KMS-11 (cell line): ENCODE measurements at regions not wholly inside any gene's neighbourhood (a gene's known extent, or its start where the extent isn't known, plus 50 kb on each side); places are given as distances from the start of the nearest gene placed in this dataset.

Experiments used
- H2AFZ ChIP-seq: fragments of 200-600 bp; sonication (generic); 2 replicates; pipeline ENCODE4 v1.6.1; 2016; ENCODE audit warnings: antibody characterized with exemption, mixed run types, low read depth
- H3K27ac ChIP-seq: fragments of 200-600 bp; sonication (generic); 2 replicates; pipeline ENCODE4 v1.6.1; 2016; ENCODE audit warnings: mild to moderate bottlenecking, mixed run types
- H3K27me3 ChIP-seq: fragments of 200-600 bp; sonication (generic); 2 replicates; pipeline ENCODE4 v1.6.1; 2017; ENCODE audit warnings: mild to moderate bottlenecking, low read depth, mixed run types, moderate library complexity; ENCODE audit not compliant: insufficient read depth
- H3K36me3 ChIP-seq: fragments of 200-600 bp; sonication (generic); 2 replicates; pipeline ENCODE4 v1.6.1; 2017; ENCODE audit warnings: mild to moderate bottlenecking, mixed run types; ENCODE audit not compliant: insufficient read depth
- H3K4me1 ChIP-seq: fragments of 200-600 bp; sonication (generic); 2 replicates; pipeline ENCODE4 v1.6.1; 2016; ENCODE audit warnings: mild to moderate bottlenecking, low read depth, mixed run types; ENCODE audit not compliant: poor library complexity, severe bottlenecking
- H3K4me2 ChIP-seq: fragments of 200-600 bp; sonication (generic); 2 replicates; pipeline ENCODE4 v1.7.0; 2016; ENCODE audit warnings: mild to moderate bottlenecking, mixed run types
- H3K4me3 ChIP-seq: fragments of 200-600 bp; sonication (generic); IDR thresholded peaks from 2 replicates; pipeline ENCODE4 v1.6.1; 2017; ENCODE audit warnings: low read depth, low read length, mixed read lengths; ENCODE audit not compliant: insufficient read depth
- H3K79me2 ChIP-seq: fragments of 200-600 bp; sonication (generic); 2 replicates; pipeline ENCODE4 v1.6.1; 2016; ENCODE audit warnings: low read depth, mixed run types; ENCODE audit not compliant: insufficient read depth
- H3K9ac ChIP-seq: fragments of 200-600 bp; sonication (generic); 2 replicates; pipeline ENCODE4 v1.6.1; 2016; ENCODE audit warnings: mild to moderate bottlenecking, mixed run types
- H4K20me1 ChIP-seq: fragments of 200-600 bp; sonication (generic); 2 replicates; pipeline ENCODE4 v1.6.1; 2016; ENCODE audit warnings: mild to moderate bottlenecking, mixed run types; ENCODE audit not compliant: insufficient read depth
- CTCF ChIP-seq: fragments of 200-600 bp; sonication (generic); conservative IDR thresholded peaks from 2 replicates; pipeline ENCODE4 v1.6.1; 2017; ENCODE audit warnings: low read depth, mild to moderate bottlenecking, antibody characterized with exemption, low read length, moderate library complexity, mixed read lengths

- TF ChIP-seq CTCF: no peak
- Histone ChIP-seq H3K36me3 (peaks cover 6% of the 10 kb centered on the region; the same call in 1 of the 2 replicates), H3K9ac (no peak overlapping the region), H3K27ac (no peak overlapping the region), H4K20me1 (peaks cover 20% of the 10 kb centered on the region; the same call in 1 of the 2 replicates), H3K4me2 (peak overlapping the region; percentile 14; the same call in 1 of the 2 replicates), H2AFZ (no peak overlapping the region), H3K4me3 (no peak overlapping the region), H3K79me2 (peaks cover 35% of the 10 kb centered on the region; the same call in 1 of the 2 replicates), H3K27me3 (no peaks in the 10 kb centered on the region), H3K4me1 (peaks cover 31% of the 10 kb centered on the region)
These were observed 56.2 kb downstream of the ARHGAP35 start for GRCh38 chr19:46917002-46917401.

- Histone ChIP-seq H4K20me1 (peaks cover 15% of the 10 kb centered on the region; the same call in 1 of the 2 replicates), H2AFZ (no peak overlapping the region), H3K4me1 (peaks cover 21% of the 10 kb centered on the region), H3K27ac (no peak overlapping the region), H3K36me3 (peaks cover 6% of the 10 kb centered on the region; the same call in 1 of the 2 replicates), H3K4me2 (no peak overlapping the region), H3K79me2 (peaks cover 30% of the 10 kb centered on the region; the same call in 1 of the 2 replicates), H3K9ac (no peak overlapping the region), H3K4me3 (no peak overlapping the region), H3K27me3 (no peaks in the 10 kb centered on the region)
- no peak for TF ChIP-seq CTCF
These were observed 58.5 kb downstream of the ARHGAP35 start for GRCh38 chr19:46919324-46919723.

GRCh38 chr19:46920362-46920761 lies 59.6 kb downstream of the ARHGAP35 start:
- peaks cover 27% of the 10 kb centered on the region for H3K4me1 ChIP-seq
- H3K79me2 ChIP-seq: peaks cover 23% of the 10 kb centered on the region; the same call in 1 of the 2 replicates
- H3K27me3 ChIP-seq: no peaks in the 10 kb centered on the region
- TF ChIP-seq CTCF: no peak
- no peak overlapping the region for H3K4me2 ChIP-seq
- H3K36me3 ChIP-seq: peaks cover 6% of the 10 kb centered on the region; the same call in 1 of the 2 replicates
- no peak overlapping the region for H3K4me3 ChIP-seq
- peaks cover 18% of the 10 kb centered on the region; the same call in 1 of the 2 replicates for H4K20me1 ChIP-seq
- no peak overlapping the region for H2AFZ ChIP-seq
- H3K27ac ChIP-seq: no peak overlapping the region
- no peak overlapping the region for H3K9ac ChIP-seq

GRCh38 chr19:46921071-46921470 lies 60.3 kb downstream of the ARHGAP35 start:
- Histone ChIP-seq H4K20me1 (peaks cover 18% of the 10 kb centered on the region; the same call in 1 of the 2 replicates), H3K79me2 (peaks cover 23% of the 10 kb centered on the region; the same call in 1 of the 2 replicates), H3K4me1 (peaks cover 30% of the 10 kb centered on the region), H2AFZ (no peak overlapping the region), H3K27ac (no peak overlapping the region), H3K9ac (no peak overlapping the region), H3K36me3 (peaks cover 6% of the 10 kb centered on the region; the same call in 1 of the 2 replicates), H3K4me3 (no peak overlapping the region), H3K27me3 (no peaks in the 10 kb centered on the region), H3K4me2 (no peak overlapping the region)
- no peak for TF ChIP-seq CTCF
